Fibroblast of mammary gland (primary cell): ENCODE measurements at regions not wholly inside any gene's neighbourhood (a gene's known extent, or its start where the extent isn't known, plus 50 kb on each side); places are given as distances from the start of the nearest gene placed in this dataset.
"Not testable (repeated sequence)": the region's sequence is repeated elsewhere in the genome, so short reads cannot be mapped to it uniquely, and the experiment has no call there.

Experiments
- DNase-seq: peaks from one replicate; pipeline ENCODE4 v3.0.0-alpha.2; 2010; ENCODE audit warnings: low read depth
- H3K4me3 ChIP-seq: 2 replicates; pipeline ENCODE4 v1.5.1; 2011; ENCODE audit warnings: low read depth, mild to moderate bottlenecking, low read length, moderate library complexity; ENCODE audit not compliant: control insufficient read depth
- TF ChIP-seq, protein P1 (sequence below): conservative IDR thresholded peaks from 2 replicates; pipeline ENCODE4 v1.5.1; 2011; ENCODE audit warnings: low read depth, low read length, inconsistent platforms; ENCODE audit not compliant: control insufficient read depth, insufficient read depth

DNA sequence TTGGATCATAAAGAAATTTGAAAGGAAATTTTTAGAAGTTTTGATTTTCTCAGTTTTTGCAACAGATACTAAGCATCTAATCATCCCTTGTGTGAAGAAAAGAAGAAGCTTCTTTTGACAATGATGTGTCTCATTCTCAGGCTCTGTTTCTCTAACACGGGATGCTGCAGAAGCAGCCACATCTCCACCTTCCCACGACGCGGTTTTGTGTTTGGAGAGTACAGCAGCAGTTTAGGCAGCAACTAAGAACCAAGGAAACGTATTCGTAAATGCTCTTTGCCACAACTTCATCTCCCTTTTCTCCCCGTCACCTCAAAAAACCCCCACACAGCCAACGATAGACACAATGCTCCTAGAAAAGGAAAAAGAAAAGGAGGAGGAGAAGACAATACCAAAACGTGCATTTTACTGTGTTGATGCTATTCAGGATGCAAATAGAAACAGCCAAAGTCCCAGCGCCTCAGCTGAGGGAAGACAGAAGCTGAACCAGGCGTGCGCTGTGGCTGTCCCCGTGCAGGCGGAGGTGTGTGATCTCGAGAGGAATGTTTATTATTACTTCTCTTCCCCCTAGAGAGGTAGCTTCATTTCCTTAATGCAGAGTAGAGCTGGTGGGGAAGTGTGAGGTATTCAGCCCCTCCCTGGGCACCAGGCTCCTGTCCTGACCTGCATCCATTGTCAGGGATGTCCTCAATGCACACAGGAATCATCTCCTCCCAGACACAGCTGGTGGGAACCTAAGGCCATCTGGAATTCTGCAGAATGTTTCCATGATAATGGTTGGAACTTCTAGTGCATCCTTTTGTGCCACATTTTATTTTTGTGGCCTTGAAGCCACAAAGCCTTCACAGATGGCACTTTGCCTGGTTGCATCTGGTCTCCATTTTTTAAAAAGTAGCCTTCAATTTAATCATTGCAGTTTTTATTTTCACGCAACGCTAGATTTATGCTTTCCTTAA, 174.6 kb upstream of the KLF6 start:
- no peak for DNase-seq
- no peak overlapping the region for H3K4me3 ChIP-seq
- TF ChIP-seq, protein P1, sequence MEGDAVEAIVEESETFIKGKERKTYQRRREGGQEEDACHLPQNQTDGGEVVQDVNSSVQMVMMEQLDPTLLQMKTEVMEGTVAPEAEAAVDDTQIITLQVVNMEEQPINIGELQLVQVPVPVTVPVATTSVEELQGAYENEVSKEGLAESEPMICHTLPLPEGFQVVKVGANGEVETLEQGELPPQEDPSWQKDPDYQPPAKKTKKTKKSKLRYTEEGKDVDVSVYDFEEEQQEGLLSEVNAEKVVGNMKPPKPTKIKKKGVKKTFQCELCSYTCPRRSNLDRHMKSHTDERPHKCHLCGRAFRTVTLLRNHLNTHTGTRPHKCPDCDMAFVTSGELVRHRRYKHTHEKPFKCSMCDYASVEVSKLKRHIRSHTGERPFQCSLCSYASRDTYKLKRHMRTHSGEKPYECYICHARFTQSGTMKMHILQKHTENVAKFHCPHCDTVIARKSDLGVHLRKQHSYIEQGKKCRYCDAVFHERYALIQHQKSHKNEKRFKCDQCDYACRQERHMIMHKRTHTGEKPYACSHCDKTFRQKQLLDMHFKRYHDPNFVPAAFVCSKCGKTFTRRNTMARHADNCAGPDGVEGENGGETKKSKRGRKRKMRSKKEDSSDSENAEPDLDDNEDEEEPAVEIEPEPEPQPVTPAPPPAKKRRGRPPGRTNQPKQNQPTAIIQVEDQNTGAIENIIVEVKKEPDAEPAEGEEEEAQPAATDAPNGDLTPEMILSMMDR: no peak

DNA sequence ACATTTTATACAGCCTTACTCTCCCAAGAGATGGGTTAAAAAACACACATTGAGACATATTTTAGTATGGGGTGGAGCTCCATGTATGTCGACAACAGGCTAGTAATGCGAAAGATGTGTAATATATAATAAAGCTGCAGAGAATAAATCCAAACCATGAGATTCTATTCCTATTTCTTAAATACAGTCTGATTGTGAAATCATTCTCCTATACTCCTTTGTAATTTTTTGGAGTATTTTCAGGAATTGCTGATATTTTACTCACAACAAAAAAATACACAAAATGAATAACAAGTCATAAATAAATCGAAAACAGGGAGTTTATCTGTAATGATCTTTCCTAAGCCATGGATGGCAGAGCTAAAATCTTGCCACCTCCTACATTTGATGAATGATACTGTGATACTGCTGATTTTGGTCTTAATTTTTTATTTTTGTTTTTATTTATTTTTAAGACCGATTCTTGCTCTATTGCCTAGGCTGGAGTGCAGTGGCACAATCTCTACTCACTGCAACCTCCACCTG, 173.5 kb upstream of the KLF6 start:
- TF ChIP-seq, protein P1: no peak
- no peak for DNase-seq
- no peak overlapping the region for H3K4me3 ChIP-seq

DNA sequence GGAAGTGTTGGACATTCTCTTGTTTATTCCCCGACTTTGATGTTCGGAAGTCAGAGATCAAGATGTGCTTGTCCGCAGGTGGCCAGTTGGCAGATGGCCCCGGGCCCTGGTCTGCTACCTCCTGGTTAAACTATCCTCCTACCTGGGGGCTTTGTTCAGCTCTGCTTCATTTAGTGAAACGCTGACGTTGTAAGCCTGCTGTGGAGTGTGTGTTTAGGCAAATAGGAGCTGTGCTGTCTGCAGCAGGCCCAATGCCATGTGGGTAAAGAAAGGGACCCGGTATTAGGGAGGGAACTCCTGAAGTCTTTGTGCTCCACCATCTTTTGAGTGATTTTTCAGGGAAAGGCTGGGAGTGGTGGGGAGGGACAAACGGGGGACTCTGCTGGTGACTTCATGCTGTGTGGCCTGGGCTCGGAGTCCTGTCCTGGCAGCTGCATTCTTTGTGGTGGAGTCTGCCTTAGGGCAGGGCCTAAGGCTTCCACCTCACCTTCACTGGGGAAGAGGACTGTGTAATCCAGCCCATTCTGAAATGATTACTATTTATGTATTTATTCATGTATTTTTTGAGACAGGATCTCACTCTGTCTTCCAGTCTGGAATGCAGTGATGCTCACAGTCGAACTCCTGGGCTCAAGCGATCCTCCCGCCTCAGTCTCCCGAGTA, 171.1 kb upstream of the KLF6 start:
- no peak for DNase-seq
- no peak overlapping the region for H3K4me3 ChIP-seq
- TF ChIP-seq, protein P1: no peak

DNA sequence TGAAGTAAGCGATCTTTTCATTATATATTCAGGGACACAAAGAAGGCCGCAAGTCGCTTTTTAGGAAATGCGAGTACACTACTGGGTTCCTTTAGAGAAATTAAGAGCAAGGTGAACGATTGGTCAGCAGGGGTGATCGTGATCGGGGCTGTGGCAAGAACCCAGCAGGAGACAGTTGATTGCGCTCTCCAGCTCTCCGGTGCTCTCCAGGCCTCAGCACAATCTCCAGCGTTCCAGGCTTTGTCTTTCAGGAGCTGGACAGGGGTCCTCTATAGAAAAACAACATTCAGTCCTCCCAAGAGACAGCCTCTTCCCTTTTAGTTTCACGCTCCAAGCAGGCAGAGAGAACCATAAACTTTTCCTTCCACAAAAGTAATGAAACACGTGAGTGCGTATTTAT, 170.5 kb upstream of the KLF6 start:
- no peak overlapping the region for H3K4me3 ChIP-seq
- TF ChIP-seq, protein P1: no peak
- DNase-seq: no peak

DNA sequence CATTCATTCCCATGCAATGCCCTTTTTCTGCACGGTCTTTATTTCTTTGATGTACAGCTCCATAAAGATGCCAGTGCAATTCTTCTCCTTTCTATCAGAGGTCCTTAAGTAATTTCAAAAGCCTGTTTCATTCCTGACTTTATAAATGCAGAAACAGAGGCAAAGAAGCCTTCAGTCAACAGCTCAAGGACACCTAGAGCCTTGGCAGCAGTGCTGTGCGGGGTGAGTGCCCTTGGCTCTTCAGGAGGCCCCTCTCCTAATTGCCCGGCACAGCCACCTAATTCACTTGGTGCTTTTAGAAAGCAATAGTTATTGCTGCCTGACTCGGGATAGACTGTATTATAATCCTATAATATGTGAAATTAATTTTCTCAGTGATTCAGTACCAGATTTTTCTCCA, 169.6 kb upstream of the KLF6 start:
- no peak overlapping the region for H3K4me3 ChIP-seq
- TF ChIP-seq, protein P1: no peak
- DNase-seq: no peak

DNA sequence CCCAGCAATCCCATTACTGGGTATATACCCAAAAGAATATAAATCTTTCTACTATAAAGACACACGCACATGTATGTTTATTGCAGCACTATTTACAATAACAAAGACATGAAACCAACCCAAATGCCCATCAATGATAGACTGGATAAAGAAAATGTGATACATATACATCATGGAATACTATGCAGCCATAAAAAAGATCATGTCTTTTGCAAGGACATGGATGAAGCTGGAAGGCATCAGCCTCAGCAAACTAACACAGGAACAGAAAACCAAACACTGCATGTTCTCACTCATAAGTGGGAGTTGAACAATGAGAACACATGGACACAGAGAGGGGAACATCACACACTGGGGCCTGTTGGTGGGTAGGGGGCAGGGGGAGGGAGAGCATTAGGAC, 169.0 kb upstream of the KLF6 start:
- DNase-seq, H3K4me3 ChIP-seq: not testable (repeated sequence)

DNA sequence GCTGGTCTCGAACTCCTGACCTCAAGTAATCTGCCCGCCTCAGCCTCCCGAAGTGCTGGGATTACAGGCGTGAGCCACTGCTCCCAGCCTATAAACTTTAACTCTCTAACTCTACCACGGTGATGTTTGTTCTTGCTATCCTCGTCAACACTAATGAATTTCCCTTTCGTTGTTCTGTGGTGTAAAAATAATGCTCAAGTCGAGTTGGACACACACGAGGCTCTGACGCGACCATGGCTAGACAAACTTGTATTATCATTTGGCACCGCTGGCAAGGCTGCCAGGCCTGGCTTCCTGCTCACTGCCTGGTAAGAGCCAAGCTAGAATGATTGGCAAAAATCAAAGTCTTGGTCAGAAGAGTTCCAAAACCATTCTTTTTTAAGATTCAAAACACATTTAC, 167.0 kb upstream of the KLF6 start:
- TF ChIP-seq, protein P1: no peak
- no peak for DNase-seq
- no peak overlapping the region for H3K4me3 ChIP-seq
